ENCODE measurements at regions not wholly inside any gene's neighbourhood (a gene's known extent, or its start where the extent isn't known, plus 50 kb on each side); places are given as distances from the start of the nearest gene placed in this dataset.
"Not testable (repeated sequence)": the region's sequence is repeated elsewhere in the genome, so short reads cannot be mapped to it uniquely, and the experiment has no call there.

DNA sequence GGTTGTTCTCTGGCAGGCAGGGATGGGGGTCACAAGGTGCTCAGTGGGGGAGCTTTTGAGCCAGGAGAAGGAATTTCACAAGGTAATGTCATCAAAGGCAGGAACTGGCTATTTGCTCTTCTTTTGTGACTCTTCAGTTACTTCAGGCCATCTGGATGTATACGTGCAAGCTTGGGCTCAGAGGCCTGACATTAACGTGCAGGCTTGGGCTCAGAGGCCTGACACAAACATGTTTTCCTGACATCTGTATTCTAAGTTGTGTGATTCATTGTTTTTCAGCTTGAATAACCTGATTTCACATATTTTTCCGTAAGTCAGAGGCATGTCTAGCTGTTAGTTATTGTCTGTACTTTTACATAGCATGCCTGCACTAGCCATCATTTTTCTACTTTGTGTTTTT, 118.2 kb upstream of the FOLH1 start:
- H3K27me3 ChIP-seq; H3K9me3 ChIP-seq; H3K36me3 ChIP-seq; H3K4me3 ChIP-seq; DNase-seq (ENCODE audit: low spot score in 2 of 2): not testable (repeated sequence)
- Histone ChIP-seq H3K4me1 (peaks cover 0 to 17% of the 10 kb centered on the region in 2 donors), H3K27ac (peak overlapping the region; percentile 17 to 41)
- intact Hi-C loops (cut with DNase I), result loop anchor here (5.0 kb wide), 1 partner anchor 36 kb away; no protein-coding TSS in a partner anchor

DNA sequence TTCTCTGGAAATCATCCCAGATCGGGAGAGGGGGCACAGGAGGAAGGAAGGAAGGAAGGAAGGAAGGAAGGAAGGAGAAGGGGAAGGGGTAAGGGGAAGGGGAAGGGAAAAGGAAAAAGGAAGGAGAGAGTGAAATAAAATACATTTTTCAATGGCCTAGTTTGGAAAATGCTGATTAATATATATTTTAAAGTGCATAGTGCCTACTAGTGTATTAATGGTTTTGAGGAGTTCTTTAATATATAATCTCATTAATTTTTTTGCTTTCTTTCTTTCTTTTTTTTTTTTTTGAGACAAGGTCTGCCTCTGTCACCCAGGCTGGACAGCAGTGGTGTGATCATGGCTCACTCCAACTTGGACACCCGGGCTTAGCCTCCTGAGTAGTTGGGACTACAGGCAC, 107.8 kb upstream of the FOLH1 start:
- no peak for DNase-seq (ENCODE audit: low spot score in 2 of 2)
- Histone ChIP-seq H3K9me3 (no peaks in the 10 kb centered on the region), H3K4me1 (no peaks in the 10 kb centered on the region), H3K27ac (no peak overlapping the region), H3K36me3 (no peaks in the 10 kb centered on the region), H3K27me3 (no peaks in the 10 kb centered on the region), H3K4me3 (no peak overlapping the region)
- intact Hi-C loops (cut with DNase I), result no loop called here
- TF ChIP-seq, protein P1, sequence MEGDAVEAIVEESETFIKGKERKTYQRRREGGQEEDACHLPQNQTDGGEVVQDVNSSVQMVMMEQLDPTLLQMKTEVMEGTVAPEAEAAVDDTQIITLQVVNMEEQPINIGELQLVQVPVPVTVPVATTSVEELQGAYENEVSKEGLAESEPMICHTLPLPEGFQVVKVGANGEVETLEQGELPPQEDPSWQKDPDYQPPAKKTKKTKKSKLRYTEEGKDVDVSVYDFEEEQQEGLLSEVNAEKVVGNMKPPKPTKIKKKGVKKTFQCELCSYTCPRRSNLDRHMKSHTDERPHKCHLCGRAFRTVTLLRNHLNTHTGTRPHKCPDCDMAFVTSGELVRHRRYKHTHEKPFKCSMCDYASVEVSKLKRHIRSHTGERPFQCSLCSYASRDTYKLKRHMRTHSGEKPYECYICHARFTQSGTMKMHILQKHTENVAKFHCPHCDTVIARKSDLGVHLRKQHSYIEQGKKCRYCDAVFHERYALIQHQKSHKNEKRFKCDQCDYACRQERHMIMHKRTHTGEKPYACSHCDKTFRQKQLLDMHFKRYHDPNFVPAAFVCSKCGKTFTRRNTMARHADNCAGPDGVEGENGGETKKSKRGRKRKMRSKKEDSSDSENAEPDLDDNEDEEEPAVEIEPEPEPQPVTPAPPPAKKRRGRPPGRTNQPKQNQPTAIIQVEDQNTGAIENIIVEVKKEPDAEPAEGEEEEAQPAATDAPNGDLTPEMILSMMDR (IDR thresholded peaks at IDR 0.05), result no peak

DNA sequence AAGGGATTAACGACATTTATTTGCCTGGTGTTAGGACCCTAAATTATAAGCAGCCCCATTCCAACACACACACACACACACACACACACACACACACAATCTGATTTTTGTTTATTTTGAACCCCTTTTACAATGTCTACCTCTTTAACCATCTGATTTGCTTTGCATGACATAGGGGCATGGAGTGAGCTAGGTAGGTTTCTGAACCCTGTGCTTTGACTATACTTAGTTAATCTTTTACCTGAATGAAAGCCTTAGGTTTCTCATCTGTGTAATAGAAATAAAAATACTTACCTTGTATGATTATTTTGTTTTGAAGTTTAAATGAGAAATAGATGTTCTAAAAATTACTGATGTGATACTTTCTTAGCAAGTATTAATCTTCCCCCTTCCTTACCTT, 94.7 kb upstream of the FOLH1 start:
- H3K36me3 ChIP-seq, result no peaks in the 10 kb centered on the region
- no peak overlapping the region for H3K4me3 ChIP-seq
- H3K4me1 ChIP-seq, result no peaks in the 10 kb centered on the region
- TF ChIP-seq, protein P1 (IDR thresholded peaks at IDR 0.05), result no peak
- intact Hi-C loops (cut with DNase I), result no loop called here
- H3K27me3 ChIP-seq, result no peaks in the 10 kb centered on the region
- no peaks in the 10 kb centered on the region for H3K9me3 ChIP-seq
- no peak for DNase-seq (ENCODE audit: low spot score in 2 of 2)
- H3K27ac ChIP-seq, result no peak overlapping the region

- Histone ChIP-seq H3K36me3 (no peaks in the 10 kb centered on the region), H3K27ac (no peak overlapping the region), H3K27me3 (no peaks in the 10 kb centered on the region), H3K4me1 (no peaks in the 10 kb centered on the region), H3K9me3 (no peaks in the 10 kb centered on the region), H3K4me3 (no peak overlapping the region)
- intact Hi-C loops (cut with DNase I), result no loop called here
- TF ChIP-seq, protein P1 (IDR thresholded peaks at IDR 0.05), result no peak
- no peak for DNase-seq (ENCODE audit: low spot score in 2 of 2)
Measured at GRCh38 chr11:49302360-49302759, 94.0 kb upstream of the FOLH1 start.

DNA sequence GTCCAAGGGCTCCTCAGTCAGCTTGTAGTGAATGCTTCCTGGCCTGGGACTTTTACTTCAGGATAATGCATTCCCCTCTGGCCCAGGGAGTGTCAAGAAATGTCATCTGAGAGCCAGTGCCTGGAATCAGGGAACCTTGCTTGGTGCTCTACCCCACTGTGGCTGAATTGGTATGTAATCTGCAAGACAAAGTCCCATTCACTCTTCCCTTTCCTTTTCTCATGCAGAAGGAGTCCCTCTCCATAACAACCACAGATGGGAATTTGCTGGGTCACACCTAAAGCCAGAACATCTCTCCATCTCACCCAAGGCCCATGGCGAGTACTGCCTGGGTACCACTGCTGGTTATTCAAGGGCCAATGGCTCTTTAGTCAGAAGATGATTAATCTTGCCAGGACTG, 89.6 kb upstream of the FOLH1 start:
- DNase-seq (ENCODE audit: low spot score in 2 of 2); H3K4me1 ChIP-seq; intact Hi-C loops (cut with DNase I); H3K9me3 ChIP-seq; H3K27ac ChIP-seq; H3K36me3 ChIP-seq; H3K4me3 ChIP-seq; H3K27me3 ChIP-seq: not testable (repeated sequence)

DNA sequence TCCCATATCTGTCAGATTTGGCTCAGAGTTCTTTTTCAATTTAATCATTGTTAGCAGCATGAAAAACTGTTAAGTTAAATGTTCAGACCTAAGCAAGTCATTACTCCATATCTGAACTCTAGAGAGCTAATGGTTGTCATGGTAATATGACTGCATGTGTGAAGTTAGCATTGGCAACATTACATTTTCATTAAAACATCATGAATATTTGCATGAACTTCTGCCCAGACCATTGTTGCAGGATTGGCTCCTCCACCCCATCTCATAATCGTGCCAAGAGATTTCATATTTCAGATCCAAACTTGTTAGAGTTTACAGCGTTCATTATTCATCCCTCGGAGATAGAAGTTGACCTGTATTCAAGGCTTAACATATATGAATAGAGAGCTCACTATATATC, 75.5 kb upstream of the FOLH1 start:
- DNase-seq (ENCODE audit: low spot score in 2 of 2); H3K27me3 ChIP-seq; H3K4me3 ChIP-seq; H3K4me1 ChIP-seq; H3K36me3 ChIP-seq; H3K27ac ChIP-seq; H3K9me3 ChIP-seq; intact Hi-C loops (cut with DNase I): not testable (repeated sequence)

DNA sequence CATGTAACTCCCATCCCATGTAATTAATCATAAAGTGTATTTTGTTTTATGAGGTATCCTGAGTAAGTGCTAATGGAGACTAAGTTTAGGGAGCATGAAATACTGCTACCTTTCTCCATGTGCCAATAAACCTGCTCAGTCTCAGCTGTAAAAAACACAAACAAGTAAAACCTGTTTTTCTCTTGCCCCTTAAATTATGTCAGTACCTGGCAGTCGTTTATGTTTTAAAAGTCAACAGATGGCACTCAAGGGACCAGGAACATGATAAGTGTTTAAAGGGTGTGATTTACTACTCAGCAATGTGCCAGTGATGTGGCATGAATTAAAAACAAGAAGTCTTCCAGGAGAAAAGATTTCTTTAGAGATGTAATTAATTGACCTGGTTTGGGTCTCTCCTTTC, 74.9 kb upstream of the FOLH1 start:
- H3K27ac ChIP-seq; intact Hi-C loops (cut with DNase I); DNase-seq (ENCODE audit: low spot score in 2 of 2); H3K27me3 ChIP-seq; H3K4me3 ChIP-seq; H3K9me3 ChIP-seq; H3K36me3 ChIP-seq; H3K4me1 ChIP-seq: not testable (repeated sequence)

GRCh38 chr11:49282125-49282524, 73.7 kb upstream of the FOLH1 start:
- H3K36me3 ChIP-seq; H3K4me3 ChIP-seq; intact Hi-C loops (cut with DNase I); DNase-seq (ENCODE audit: low spot score in 2 of 2); H3K9me3 ChIP-seq; H3K27ac ChIP-seq; H3K27me3 ChIP-seq; H3K4me1 ChIP-seq: not testable (repeated sequence)

- H3K4me3 ChIP-seq; DNase-seq (ENCODE audit: low spot score in 2 of 2); H3K27ac ChIP-seq; H3K36me3 ChIP-seq; H3K9me3 ChIP-seq; H3K27me3 ChIP-seq; intact Hi-C loops (cut with DNase I); H3K4me1 ChIP-seq: not testable (repeated sequence)
Measured at GRCh38 chr11:49277951-49278350, 69.5 kb upstream of the FOLH1 start.

All from ascending aorta (tissue), 2 donors.